Body of pancreas (tissue), 4 donors: ENCODE measurements at regions not wholly inside any gene's neighbourhood (a gene's known extent, or its start where the extent isn't known, plus 50 kb on each side); places are given as distances from the start of the nearest gene placed in this dataset.

Experiments used
- ATAC-seq: fragments of 150-250 bp; one replicate; pipeline ENCODE4 v1.9.1; 2016
- DNase-seq, 4 donors: peaks; one replicate each; pipeline ENCODE4 v3.0.0-alpha.2; 2019
- H3K27ac ChIP-seq, 4 donors: fragments of 200-600 bp; sonication (generic); 1 replicate in 3 of 4; 2 replicates in 1 of 4; pipeline versions ENCODE4 v1.5.1 to v1.6.1; 2016 to 2019; ENCODE audit warnings: mild to moderate bottlenecking in 1 of 4, mixed read lengths in 1 of 4, moderate library complexity in 1 of 4
- H3K27me3 ChIP-seq, 2 donors: fragments of 200-600 bp; sonication (generic); one replicate each; pipeline ENCODE4 v1.6.0; 2016; ENCODE audit warnings: mild to moderate bottlenecking in 1 of 2
- H3K36me3 ChIP-seq, 2 donors: fragments of 200-600 bp; sonication (generic); replicated peaks in 1 of 2; 2 replicates each; pipeline ENCODE4 v1.5.1; 2016; ENCODE audit warnings: low read depth in 2 of 2; ENCODE audit not compliant: insufficient read depth in 1 of 2
- H3K4me1 ChIP-seq: fragments of 200-600 bp; sonication (generic); one replicate; pipeline ENCODE4 v1.6.0; 2016
- H3K4me3 ChIP-seq, 2 donors: fragments of 200-600 bp; sonication (generic); 1 replicate in 1 of 2; 2 replicates in 1 of 2; pipeline ENCODE4 v1.5.1; 2016 to 2019
- H3K9me3 ChIP-seq, 3 donors: fragments of 200-600 bp; sonication (generic); 1 replicate in 2 of 3; 2 replicates in 1 of 3; pipeline ENCODE4 v1.5.1; 2016
- POLR2A ChIP-seq, 3 donors: fragments of 450-650 bp; IDR thresholded peaks; one replicate each; pipeline ENCODE4 v1.6.1; 2016; ENCODE audit warnings: antibody characterized with exemption in 3 of 3, mild to moderate bottlenecking in 2 of 3
- WGBS, 2 donors: methylation state at CpG; one replicate each; pipeline ENCODE4 v1.1.5; 2017; 5-methylcytosine and 5-hydroxymethylcytosine counted together
- intact Hi-C: fragments of 100-400 bp; cut with DNase I; formaldehyde crosslinking; loops from one replicate; pipeline ENCODE4 v1.15.1; 2023
- TF ChIP-seq, protein P1 (sequence below), 7 experiments: fragments of 450-650 bp in 4 of 7; fragments of 200-600 bp in 3 of 7; sonication (generic) in 3 of 7; IDR thresholded peaks; one replicate each; pipeline ENCODE4 v1.5.1; 2016 to 2019; ENCODE audit warnings: antibody characterized with exemption in 7 of 7

DNA sequence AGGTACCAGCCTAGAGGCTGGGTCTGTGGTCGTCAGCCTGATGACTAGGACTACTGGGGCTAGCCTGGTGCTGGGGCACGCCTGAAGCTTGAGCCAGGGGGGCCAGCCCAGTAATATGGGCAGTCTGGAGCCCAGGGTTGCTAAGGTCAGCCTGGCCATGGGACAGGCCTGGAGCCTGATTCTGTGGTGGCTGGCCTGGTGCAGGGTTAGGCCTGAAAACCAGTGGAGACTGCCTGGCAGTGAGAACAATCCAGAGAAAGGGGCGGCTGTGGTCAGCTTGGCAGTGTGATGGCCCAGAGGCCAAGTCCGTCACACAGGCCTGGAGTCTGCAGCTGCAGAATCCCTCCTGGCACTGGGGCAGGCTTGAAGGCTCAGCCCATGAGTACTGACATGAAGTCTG lies 445.8 kb downstream of the SATB2 start:
- Histone ChIP-seq H3K4me1 (no peaks in the 10 kb centered on the region), H3K27me3 (no peaks in the 10 kb centered on the region), H3K9me3 (peaks cover 0 to 6% (median 0%) of the 10 kb centered on the region in 3 donors), H3K4me3 (no peak overlapping the region), H3K27ac (no peak overlapping the region), H3K36me3 (no peaks in the 10 kb centered on the region)
- ATAC-seq: no peak
- TF ChIP-seq, protein P1, sequence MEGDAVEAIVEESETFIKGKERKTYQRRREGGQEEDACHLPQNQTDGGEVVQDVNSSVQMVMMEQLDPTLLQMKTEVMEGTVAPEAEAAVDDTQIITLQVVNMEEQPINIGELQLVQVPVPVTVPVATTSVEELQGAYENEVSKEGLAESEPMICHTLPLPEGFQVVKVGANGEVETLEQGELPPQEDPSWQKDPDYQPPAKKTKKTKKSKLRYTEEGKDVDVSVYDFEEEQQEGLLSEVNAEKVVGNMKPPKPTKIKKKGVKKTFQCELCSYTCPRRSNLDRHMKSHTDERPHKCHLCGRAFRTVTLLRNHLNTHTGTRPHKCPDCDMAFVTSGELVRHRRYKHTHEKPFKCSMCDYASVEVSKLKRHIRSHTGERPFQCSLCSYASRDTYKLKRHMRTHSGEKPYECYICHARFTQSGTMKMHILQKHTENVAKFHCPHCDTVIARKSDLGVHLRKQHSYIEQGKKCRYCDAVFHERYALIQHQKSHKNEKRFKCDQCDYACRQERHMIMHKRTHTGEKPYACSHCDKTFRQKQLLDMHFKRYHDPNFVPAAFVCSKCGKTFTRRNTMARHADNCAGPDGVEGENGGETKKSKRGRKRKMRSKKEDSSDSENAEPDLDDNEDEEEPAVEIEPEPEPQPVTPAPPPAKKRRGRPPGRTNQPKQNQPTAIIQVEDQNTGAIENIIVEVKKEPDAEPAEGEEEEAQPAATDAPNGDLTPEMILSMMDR (IDR thresholded peaks at IDR 0.05): no peak
- TF ChIP-seq POLR2A (IDR thresholded peaks at IDR 0.05): no peak
- DNase-seq: no peak
- intact Hi-C loops: no loop called here
- WGBS, 2 donors: 40 to 55% methylated on average over 2 to 4 of the region's 4 CpGs

DNA sequence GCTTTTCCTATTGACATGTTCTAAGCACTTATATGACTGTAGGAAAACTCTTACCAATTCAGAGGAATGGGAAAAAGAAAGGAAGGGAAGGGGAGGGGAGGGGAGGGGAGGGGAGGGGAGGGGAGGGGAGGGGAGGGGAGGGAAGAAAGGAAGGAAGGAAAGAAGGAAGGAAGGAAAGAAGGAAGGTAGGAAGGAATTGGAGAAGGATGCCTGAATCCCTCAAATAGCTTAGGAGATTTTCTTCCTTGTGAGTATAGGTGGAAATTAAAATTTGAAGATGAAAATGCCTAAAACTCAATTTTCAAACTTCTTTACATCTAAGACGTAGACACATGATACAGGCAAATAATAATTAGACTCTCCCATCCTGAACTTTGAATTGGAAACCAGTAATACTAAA lies 463.1 kb downstream of the SATB2 start:
- Histone ChIP-seq H3K4me3 (no peak overlapping the region), H3K36me3 (no peaks in the 10 kb centered on the region), H3K27me3 (no peaks in the 10 kb centered on the region), H3K27ac (no peak overlapping the region), H3K9me3 (no peaks in the 10 kb centered on the region), H3K4me1 (no peaks in the 10 kb centered on the region)
- ATAC-seq: no peak
- WGBS, 2 donors: 37 to 43% methylated on average over 1 of the region's 1 CpG
- no peak for DNase-seq
- intact Hi-C loops: no loop called here
- no peak for TF ChIP-seq POLR2A (IDR thresholded peaks at IDR 0.05)
- TF ChIP-seq, protein P1 (IDR thresholded peaks at IDR 0.05): no peak

DNA sequence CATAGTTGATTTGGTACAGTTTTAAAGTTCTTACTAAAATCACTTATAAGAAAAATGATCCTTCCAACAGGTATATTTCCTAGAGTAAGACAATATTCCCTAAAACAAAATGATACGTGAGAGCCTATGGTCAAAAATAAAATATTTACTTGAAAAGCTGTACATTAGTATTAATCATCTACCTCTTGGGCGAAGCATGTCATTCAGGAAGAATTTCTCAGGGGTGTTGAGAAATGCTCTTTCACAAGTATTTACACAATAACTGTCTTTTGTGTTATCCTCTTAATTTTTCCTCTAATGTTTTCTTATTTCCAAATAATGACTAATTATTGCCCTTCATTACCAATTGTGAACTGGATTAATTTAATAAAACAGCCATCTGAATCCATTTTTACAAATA lies 466.3 kb downstream of the SATB2 start:
- TF ChIP-seq, protein P1 (IDR thresholded peaks at IDR 0.05): no peak
- TF ChIP-seq POLR2A (IDR thresholded peaks at IDR 0.05): no peak
- no peaks in the 10 kb centered on the region for H3K9me3 ChIP-seq
- intact Hi-C loops: no loop called here
- no peak overlapping the region for H3K4me3 ChIP-seq
- ATAC-seq (no peak), DNase-seq (no peak)
- no peaks in the 10 kb centered on the region for H3K27me3 ChIP-seq
- WGBS, 2 donors: 36 to 37% methylated on average over 2 of the region's 2 CpGs
- H3K27ac ChIP-seq: no peak overlapping the region
- no peaks in the 10 kb centered on the region for H3K4me1 ChIP-seq
- no peaks in the 10 kb centered on the region for H3K36me3 ChIP-seq

DNA sequence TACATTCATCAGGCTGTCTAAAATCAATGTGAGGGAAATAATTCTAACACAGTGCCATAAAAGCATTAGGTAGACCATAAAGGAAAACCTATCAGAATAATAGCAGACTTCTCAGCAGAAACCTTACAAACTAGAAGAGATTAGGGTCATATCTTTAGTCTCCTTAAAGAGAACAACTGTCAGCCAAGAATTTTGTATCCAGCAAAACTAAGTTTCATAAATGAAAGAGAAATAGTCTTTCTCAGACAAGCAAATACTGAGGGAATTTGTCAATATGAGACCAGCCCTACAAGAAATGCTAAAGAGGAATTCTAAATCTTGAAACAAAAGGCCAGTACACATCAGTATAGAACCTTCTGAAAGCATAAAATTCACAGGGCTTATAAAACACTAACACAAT lies 482.0 kb downstream of the SATB2 start:
- TF ChIP-seq, protein P1 (IDR thresholded peaks at IDR 0.05): no peak
- TF ChIP-seq POLR2A (IDR thresholded peaks at IDR 0.05): no peak
- Histone ChIP-seq H3K27me3 (no peaks in the 10 kb centered on the region), H3K4me3 (no peak overlapping the region), H3K9me3 (peaks cover 0 to 20% (median 0%) of the 10 kb centered on the region in 3 donors), H3K27ac (no peak overlapping the region), H3K36me3 (no peaks in the 10 kb centered on the region), H3K4me1 (no peaks in the 10 kb centered on the region)
- ATAC-seq (no peak), DNase-seq (no peak)
- intact Hi-C loops: no loop called here

DNA sequence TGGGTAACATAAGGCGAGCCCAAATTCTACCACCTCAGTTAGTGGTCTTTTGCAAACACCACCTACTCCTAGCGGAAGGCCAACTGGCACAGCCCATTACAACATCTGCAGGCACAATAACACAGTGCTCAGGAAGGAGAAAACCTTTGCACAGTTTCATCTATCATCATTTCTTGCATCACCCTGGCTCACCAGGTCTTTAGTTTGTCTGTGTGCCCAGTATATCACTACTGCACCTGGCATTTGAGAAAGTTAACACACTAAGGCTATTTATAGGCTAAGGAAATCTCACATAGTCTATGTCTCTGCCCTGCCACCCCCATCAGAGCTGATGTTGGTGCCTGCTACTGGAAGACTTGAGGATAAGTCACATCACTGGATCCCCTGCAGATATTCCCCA lies 484.0 kb downstream of the SATB2 start:
- Histone ChIP-seq H3K4me1 (no peaks in the 10 kb centered on the region), H3K36me3 (no peaks in the 10 kb centered on the region), H3K4me3 (no peak overlapping the region), H3K27me3 (no peaks in the 10 kb centered on the region), H3K27ac (no peak overlapping the region), H3K9me3 (peaks cover 0 to 20% (median 0%) of the 10 kb centered on the region in 3 donors)
- TF ChIP-seq POLR2A (IDR thresholded peaks at IDR 0.05): no peak
- TF ChIP-seq, protein P1 (IDR thresholded peaks at IDR 0.05): no peak
- ATAC-seq (no peak), DNase-seq (no peak)
- WGBS, 2 donors: 48 to 94% methylated on average over 2 of the region's 2 CpGs
- intact Hi-C loops: no loop called here
